A673 (cell line): ENCODE measurements at regions not wholly inside any gene's neighbourhood (a gene's known extent, or its start where the extent isn't known, plus 50 kb on each side); places are given as distances from the start of the nearest gene placed in this dataset.
A peak's percentile ranks its signal among the peaks of the same experiment; 100 is the strongest.

Experiments used
- BruUV-seq: library from RNA; stranded (reverse); fragments of 400-500 nt; replicated peaks from 2 replicates; lab custom pipeline; 2021; lab: Mats Ljungman, UMichigan
- CTCF ChIA-PET: fragments of 300-600 bp; sonication (Branson Sonifier 250); formaldehyde crosslinking; loops from one replicate; lab custom pipeline; 2022; ENCODE audit warnings: antibody characterized with exemption; lab: Charles Lee
- POLR2A ChIA-PET: fragments of 300-600 bp; sonication (Branson Sonifier 250); formaldehyde crosslinking; loops from one replicate; lab custom pipeline; 2022; ENCODE audit warnings: antibody characterized with exemption; ENCODE audit not compliant: low non-redundant PET; lab: Charles Lee
- DNase-seq: peaks from one replicate; pipeline ENCODE4 v3.0.0-alpha.2; 2015; ENCODE audit warnings: low spot score
- H3K27ac ChIP-seq: fragments of 200-600 bp; sonication (generic); 2 replicates; pipeline ENCODE4 v1.5.1; 2016; ENCODE audit warnings: mixed run types, low read depth, mild to moderate bottlenecking, mixed read lengths, antibody characterized with exemption, low read length; ENCODE audit not compliant: poor library complexity, severe bottlenecking
- H3K27me3 ChIP-seq: fragments of 200-600 bp; sonication (generic); replicated peaks from 2 replicates; pipeline ENCODE4 v1.6.1; 2017; ENCODE audit warnings: mixed run types, low read depth, mild to moderate bottlenecking, mixed read lengths, antibody characterized with exemption, low read length; ENCODE audit not compliant: insufficient read depth, poor library complexity
- H3K36me3 ChIP-seq: fragments of 200-600 bp; sonication (generic); 2 replicates; pipeline ENCODE4 v1.6.1; 2016; ENCODE audit warnings: mixed run types, mild to moderate bottlenecking, mixed read lengths, antibody characterized with exemption, low read length; ENCODE audit not compliant: insufficient read depth, poor library complexity, severe bottlenecking
- H3K4me1 ChIP-seq: fragments of 200-600 bp; sonication (generic); 2 replicates; pipeline ENCODE4 v1.6.1; 2017; ENCODE audit warnings: mixed run types, mild to moderate bottlenecking, mixed read lengths, antibody characterized with exemption, low read length; ENCODE audit not compliant: insufficient read depth, poor library complexity, severe bottlenecking
- H3K4me3 ChIP-seq: fragments of 200-600 bp; sonication (generic); 2 replicates; pipeline ENCODE4 v1.5.1; 2016; ENCODE audit warnings: low read depth, mixed run types, mild to moderate bottlenecking, mixed read lengths, low read length; ENCODE audit not compliant: poor library complexity, severe bottlenecking
- H3K9me3 ChIP-seq: fragments of 200-600 bp; sonication (generic); 2 replicates; pipeline ENCODE4 v1.6.1; 2016; ENCODE audit warnings: mixed run types, low read depth, mild to moderate bottlenecking, mixed read lengths, antibody characterized with exemption, low read length; ENCODE audit not compliant: poor library complexity, severe bottlenecking
- EZH2 ChIP-seq: fragments of 200-600 bp; sonication (generic); IDR thresholded peaks from 2 replicates; pipeline ENCODE4 v1.6.1; 2017; ENCODE audit warnings: borderline replicate concordance, low read depth, mild to moderate bottlenecking, mixed read lengths, antibody characterized with exemption, low read length; ENCODE audit not compliant: poor library complexity, severe bottlenecking
- intact Hi-C: fragments of 100-400 bp; cut with micrococcal nuclease; formaldehyde crosslinking; loops from one replicate; pipeline ENCODE4 v1.10.0; 2022; ENCODE audit not compliant: unreplicated experiment
- TF ChIP-seq, protein P1 (sequence below): fragments of 300-800, 200-600 bp; sonication (generic); conservative IDR thresholded peaks from 2 replicates; pipeline ENCODE4 v1.5.1; 2017; ENCODE audit warnings: low read depth, mild to moderate bottlenecking, antibody characterized with exemption, low read length, moderate library complexity, mixed read lengths

DNA sequence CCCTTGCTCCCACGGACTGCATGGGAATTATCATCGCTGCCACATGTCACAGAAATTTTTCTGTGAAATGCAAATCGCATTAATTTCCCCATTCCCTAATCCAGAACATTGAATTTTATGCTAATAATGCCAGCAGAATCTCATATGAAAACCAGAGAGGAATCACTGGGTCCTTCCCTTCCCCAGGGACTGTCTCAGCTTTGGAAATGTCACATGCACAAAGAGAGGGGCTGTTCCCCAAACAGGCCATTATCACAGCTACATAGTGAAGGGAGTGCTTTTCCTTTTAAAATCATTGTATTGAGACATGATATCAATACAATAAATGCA is 954.5 kb downstream of the BRD1 start:
- POLR2A ChIA-PET: no interaction called here
- BruUV-seq: TSS peak; percentile 80
- no peak for DNase-seq
- Histone ChIP-seq H3K27me3 (no peaks in the 10 kb centered on the region), H3K9me3 (peaks cover 7% of the 10 kb centered on the region), H3K27ac (peak overlapping the region; percentile 98), H3K36me3 (no peaks in the 10 kb centered on the region), H3K4me1 (peaks cover 63% of the 10 kb centered on the region), H3K4me3 (peak overlapping the region; percentile 1)
- intact Hi-C loops: loop anchor here (2.0 to 5.0 kb wide), 5 partner anchors 174 to 759 kb away; no protein-coding TSS in a partner anchor
- no peak for TF ChIP-seq EZH2
- TF ChIP-seq, protein P1, sequence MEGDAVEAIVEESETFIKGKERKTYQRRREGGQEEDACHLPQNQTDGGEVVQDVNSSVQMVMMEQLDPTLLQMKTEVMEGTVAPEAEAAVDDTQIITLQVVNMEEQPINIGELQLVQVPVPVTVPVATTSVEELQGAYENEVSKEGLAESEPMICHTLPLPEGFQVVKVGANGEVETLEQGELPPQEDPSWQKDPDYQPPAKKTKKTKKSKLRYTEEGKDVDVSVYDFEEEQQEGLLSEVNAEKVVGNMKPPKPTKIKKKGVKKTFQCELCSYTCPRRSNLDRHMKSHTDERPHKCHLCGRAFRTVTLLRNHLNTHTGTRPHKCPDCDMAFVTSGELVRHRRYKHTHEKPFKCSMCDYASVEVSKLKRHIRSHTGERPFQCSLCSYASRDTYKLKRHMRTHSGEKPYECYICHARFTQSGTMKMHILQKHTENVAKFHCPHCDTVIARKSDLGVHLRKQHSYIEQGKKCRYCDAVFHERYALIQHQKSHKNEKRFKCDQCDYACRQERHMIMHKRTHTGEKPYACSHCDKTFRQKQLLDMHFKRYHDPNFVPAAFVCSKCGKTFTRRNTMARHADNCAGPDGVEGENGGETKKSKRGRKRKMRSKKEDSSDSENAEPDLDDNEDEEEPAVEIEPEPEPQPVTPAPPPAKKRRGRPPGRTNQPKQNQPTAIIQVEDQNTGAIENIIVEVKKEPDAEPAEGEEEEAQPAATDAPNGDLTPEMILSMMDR: no peak
- CTCF ChIA-PET: interaction anchor here (1.4 kb wide), 1 partner anchor 173 kb away, joined by 5 read pairs; no protein-coding TSS in a partner anchor

DNA sequence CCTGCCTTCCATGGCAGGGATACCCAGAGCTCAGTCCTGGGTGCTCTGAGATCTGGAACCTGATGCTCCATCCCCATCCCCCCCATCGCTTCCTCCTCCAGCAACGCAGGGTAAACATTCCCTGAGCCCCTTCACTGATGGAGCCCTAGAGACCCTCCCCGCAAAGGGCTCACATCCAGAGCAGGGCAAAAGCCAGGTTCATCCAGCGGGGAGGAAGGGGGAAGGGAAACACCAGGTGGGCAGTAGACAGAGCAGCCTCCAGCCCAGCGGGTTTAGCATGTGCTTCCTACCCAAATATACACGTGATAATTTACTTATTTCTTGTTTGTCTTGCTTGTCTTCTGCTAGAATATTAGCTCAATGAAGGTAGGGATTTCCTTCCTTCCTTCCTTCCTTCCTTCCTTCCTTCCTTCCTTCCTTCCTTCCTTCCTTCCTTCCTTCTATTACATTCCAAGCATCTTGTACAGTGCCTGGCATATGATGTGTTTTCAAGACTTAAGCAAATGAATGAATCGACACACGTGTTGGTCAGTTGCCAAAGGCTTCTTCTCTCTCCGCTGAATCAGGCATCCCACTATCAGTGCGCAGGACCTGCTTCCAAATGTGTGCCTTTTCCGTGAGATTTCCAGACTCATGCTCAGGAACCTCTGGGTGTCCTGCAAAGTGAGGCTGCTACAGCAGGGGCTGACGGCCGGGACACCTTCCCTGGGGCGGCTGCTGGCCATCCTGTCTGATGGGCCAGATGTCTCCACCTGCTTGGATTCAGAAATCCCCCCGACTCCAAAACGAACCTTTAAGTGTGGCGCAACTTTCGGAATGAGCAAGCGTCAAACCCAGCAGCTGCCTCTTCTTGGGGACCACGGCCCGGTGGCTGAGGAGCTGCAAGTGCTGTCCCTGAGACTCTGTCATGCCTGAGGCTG is 955.1 kb downstream of the BRD1 start:
- peak overlapping the region; percentile 99 for H3K27ac ChIP-seq
- ChIA-PET POLR2A (interaction anchor here (0.7 kb wide), 1 partner anchor 277 kb away, joined by 3 read pairs; no protein-coding TSS in a partner anchor), CTCF (interaction anchor here (1.4 kb wide), 1 partner anchor 174 kb away, joined by 5 read pairs; no protein-coding TSS in a partner anchor)
- peaks cover 59% of the 10 kb centered on the region for H3K4me1 ChIP-seq
- H3K9me3 ChIP-seq: peaks cover 7% of the 10 kb centered on the region
- no TSS peak for BruUV-seq
- peak; percentile 95 for DNase-seq
- TF ChIP-seq EZH2: no peak
- TF ChIP-seq, protein P1: no peak
- intact Hi-C loops: loop anchor here (1.0 to 5.0 kb wide), 6 partner anchors 175 to 760 kb away; no protein-coding TSS in a partner anchor
- no peaks in the 10 kb centered on the region for H3K36me3 ChIP-seq
- no peaks in the 10 kb centered on the region for H3K27me3 ChIP-seq
- peak overlapping the region; percentile 1 for H3K4me3 ChIP-seq

DNA sequence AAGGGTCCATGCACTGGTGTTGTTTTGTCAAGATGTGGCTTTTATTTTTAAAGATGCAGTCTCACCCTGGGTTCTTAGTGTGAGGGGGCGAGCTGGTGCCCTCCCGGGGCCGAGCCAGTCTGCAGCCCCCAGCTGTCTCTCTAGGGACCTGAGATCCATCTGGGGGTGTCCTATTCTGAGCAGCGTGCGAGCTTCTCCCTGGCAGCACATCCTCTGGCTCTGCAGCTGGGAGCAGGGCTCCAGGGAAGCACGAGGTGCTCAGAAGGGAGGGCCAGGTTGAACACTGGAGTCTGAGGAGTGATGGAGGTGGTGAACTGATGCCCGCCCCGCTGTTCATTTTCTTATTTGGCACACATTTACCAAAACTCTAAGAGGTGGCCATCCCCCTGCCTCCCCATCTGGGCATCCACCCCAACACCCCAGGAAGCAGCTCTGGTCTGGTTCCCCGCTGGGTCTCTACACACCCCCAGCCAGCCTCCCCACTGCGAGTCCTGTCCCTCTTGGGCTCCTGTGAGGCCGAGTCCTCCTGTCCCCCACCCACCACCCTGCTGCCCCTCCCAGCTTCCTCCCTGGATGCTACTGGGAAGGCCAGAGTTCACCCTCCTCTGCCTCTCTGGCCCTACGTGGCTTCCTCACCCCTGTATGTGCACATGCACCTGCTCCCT is 956.4 kb downstream of the BRD1 start:
- BruUV-seq: no TSS peak
- DNase-seq: peak; percentile 83
- Histone ChIP-seq H3K9me3 (peaks cover 7% of the 10 kb centered on the region), H3K4me1 (peaks cover 50% of the 10 kb centered on the region), H3K36me3 (no peaks in the 10 kb centered on the region), H3K27me3 (no peaks in the 10 kb centered on the region), H3K27ac (peak overlapping the region; percentile 99), H3K4me3 (no peak overlapping the region)
- no peak for TF ChIP-seq EZH2
- TF ChIP-seq, protein P1: no peak
- ChIA-PET CTCF (no interaction called here), POLR2A (no interaction called here)
- intact Hi-C loops: loop anchor here (5.0 kb wide), 4 partner anchors 176 to 761 kb away; no protein-coding TSS in a partner anchor
